SH-SY5Y (cell line): ENCODE measurements at regions not wholly inside any gene's neighbourhood (a gene's known extent, or its start where the extent isn't known, plus 50 kb on each side); places are given as distances from the start of the nearest gene placed in this dataset.

Source experiments
- GATA2 ChIP-seq: IDR thresholded peaks from 2 replicates; pipeline ENCODE4 v1.6.1; 2011; ENCODE audit warnings: mild to moderate bottlenecking, low read depth, low read length
- GATA3 ChIP-seq: IDR thresholded peaks from 2 replicates; pipeline ENCODE4 v1.6.1; 2011; ENCODE audit warnings: low read depth, mild to moderate bottlenecking, low read length, moderate library complexity

DNA sequence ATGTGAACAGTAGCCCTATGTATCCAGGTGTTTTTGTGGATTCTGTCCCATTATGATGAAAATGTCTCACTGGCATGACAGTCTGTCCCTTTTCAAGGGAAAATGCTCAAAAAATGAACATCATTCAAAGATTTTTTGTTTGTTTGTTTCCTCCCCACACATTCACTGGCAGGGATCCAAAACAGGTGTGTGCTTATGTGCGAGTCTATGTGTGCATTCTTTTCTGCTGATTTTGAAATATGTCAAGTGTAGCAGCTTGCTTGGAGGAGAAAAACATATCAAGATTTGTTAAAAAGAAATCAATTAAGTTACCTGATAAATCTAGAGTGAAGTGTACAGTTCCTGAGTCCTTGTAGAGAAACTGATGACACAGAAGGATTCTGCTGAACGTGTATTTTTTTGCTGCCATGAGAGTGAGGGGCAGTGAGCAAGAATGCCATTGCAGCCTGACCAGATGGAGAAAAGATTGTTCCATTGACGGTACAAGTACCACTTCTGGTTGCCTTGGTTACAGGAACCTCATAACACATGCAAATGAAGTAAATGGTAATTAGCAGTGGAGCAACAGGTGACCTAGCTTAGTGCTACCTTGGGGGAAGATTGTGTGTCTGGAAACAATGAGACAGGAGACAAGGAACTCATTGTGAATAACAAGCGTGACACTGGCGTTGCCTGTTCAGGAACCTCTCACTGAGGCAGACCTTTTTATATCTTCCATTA, 277.4 kb upstream of the PHYHIPL start:
- no peak for TF ChIP-seq GATA2
- no peak for TF ChIP-seq GATA3
